ENCODE measurements at regions not wholly inside any gene's neighbourhood (a gene's known extent, or its start where the extent isn't known, plus 50 kb on each side); places are given as distances from the start of the nearest gene placed in this dataset.

- 97% methylated on average over 3 of the region's 3 CpGs for WGBS
- Histone ChIP-seq H3K9me3 (ENCODE audit: control insufficient read depth in 2 of 2, insufficient read depth in 1 of 2, low read length in 1 of 2) (no peaks in the 10 kb centered on the region), H3K36me3 (ENCODE audit: control insufficient read depth in 2 of 2, insufficient read depth in 2 of 2, low read length in 1 of 2) (no peaks in the 10 kb centered on the region), H3K27me3 (ENCODE audit: control insufficient read depth in 2 of 2, insufficient read depth in 1 of 2, low read length in 1 of 2) (no peaks in the 10 kb centered on the region), H3K27ac (ENCODE audit: low read depth in 1 of 2, low read length in 1 of 2) (no peak overlapping the region), H3K4me3 (ENCODE audit: low read length in 2 of 2) (no peak overlapping the region), H3K4me1 (ENCODE audit: control insufficient read depth in 2 of 2, insufficient read depth in 2 of 2, low read length in 2 of 2) (peaks cover 0 to 7% of the 10 kb centered on the region in 2 donors)
- no peak for DNase-seq (ENCODE audit: low read depth in 6 of 9, low spot score in 9 of 9)
Observed at GRCh38 chr3:31251083-31251482, 281.6 kb upstream of the STT3B start.

GRCh38 chr3:31252216-31253185 is 280.2 kb upstream of the STT3B start:
- H3K36me3 ChIP-seq (ENCODE audit: control insufficient read depth in 2 of 2, insufficient read depth in 2 of 2, low read length in 1 of 2) = no peaks in the 10 kb centered on the region
- H3K27me3 ChIP-seq (ENCODE audit: control insufficient read depth in 2 of 2, insufficient read depth in 1 of 2, low read length in 1 of 2) = no peaks in the 10 kb centered on the region
- H3K4me1 ChIP-seq (ENCODE audit: control insufficient read depth in 2 of 2, insufficient read depth in 2 of 2, low read length in 2 of 2) = peaks cover 0 to 7% of the 10 kb centered on the region in 2 donors
- 95% methylated on average over 6 of the region's 6 CpGs for WGBS
- H3K4me3 ChIP-seq (ENCODE audit: low read length in 2 of 2) = no peak overlapping the region
- no peaks in the 10 kb centered on the region for H3K9me3 ChIP-seq (ENCODE audit: control insufficient read depth in 2 of 2, insufficient read depth in 1 of 2, low read length in 1 of 2)
- no peak overlapping the region for H3K27ac ChIP-seq (ENCODE audit: low read depth in 1 of 2, low read length in 1 of 2)
- no peak for DNase-seq (ENCODE audit: low read depth in 6 of 9, low spot score in 9 of 9)

- H3K36me3 ChIP-seq (ENCODE audit: control insufficient read depth in 2 of 2, insufficient read depth in 2 of 2, low read length in 1 of 2) = no peaks in the 10 kb centered on the region
- no peak overlapping the region for H3K27ac ChIP-seq (ENCODE audit: low read depth in 1 of 2, low read length in 1 of 2)
- DNase-seq (ENCODE audit: low read depth in 6 of 9, low spot score in 9 of 9) = no peak
- H3K27me3 ChIP-seq (ENCODE audit: control insufficient read depth in 2 of 2, insufficient read depth in 1 of 2, low read length in 1 of 2) = no peaks in the 10 kb centered on the region
- H3K4me3 ChIP-seq (ENCODE audit: low read length in 2 of 2) = no peak overlapping the region
- 98% methylated on average over 4 of the region's 4 CpGs for WGBS
- peaks cover 0 to 7% of the 10 kb centered on the region in 2 donors for H3K4me1 ChIP-seq (ENCODE audit: control insufficient read depth in 2 of 2, insufficient read depth in 2 of 2, low read length in 2 of 2)
- H3K9me3 ChIP-seq (ENCODE audit: control insufficient read depth in 2 of 2, insufficient read depth in 1 of 2, low read length in 1 of 2) = no peaks in the 10 kb centered on the region
Observed at GRCh38 chr3:31253782-31254181, 278.9 kb upstream of the STT3B start.

- Histone ChIP-seq H3K9me3 (ENCODE audit: control insufficient read depth in 2 of 2, insufficient read depth in 1 of 2, low read length in 1 of 2) (no peaks in the 10 kb centered on the region), H3K4me3 (ENCODE audit: low read length in 2 of 2) (no peak overlapping the region), H3K36me3 (ENCODE audit: control insufficient read depth in 2 of 2, insufficient read depth in 2 of 2, low read length in 1 of 2) (no peaks in the 10 kb centered on the region), H3K4me1 (ENCODE audit: control insufficient read depth in 2 of 2, insufficient read depth in 2 of 2, low read length in 2 of 2) (peaks cover 0 to 7% of the 10 kb centered on the region in 2 donors), H3K27me3 (ENCODE audit: control insufficient read depth in 2 of 2, insufficient read depth in 1 of 2, low read length in 1 of 2) (no peaks in the 10 kb centered on the region), H3K27ac (ENCODE audit: low read depth in 1 of 2, low read length in 1 of 2) (no peak overlapping the region)
- 95% methylated on average over 3 of the region's 3 CpGs for WGBS
- no peak for DNase-seq (ENCODE audit: low read depth in 6 of 9, low spot score in 9 of 9)
Observed at GRCh38 chr3:31254483-31254882, 278.2 kb upstream of the STT3B start.

- Histone ChIP-seq H3K4me3 (ENCODE audit: low read length in 2 of 2) (no peak overlapping the region), H3K36me3 (ENCODE audit: control insufficient read depth in 2 of 2, insufficient read depth in 2 of 2, low read length in 1 of 2) (no peaks in the 10 kb centered on the region), H3K4me1 (ENCODE audit: control insufficient read depth in 2 of 2, insufficient read depth in 2 of 2, low read length in 2 of 2) (peaks cover 0 to 4% of the 10 kb centered on the region in 2 donors), H3K27me3 (ENCODE audit: control insufficient read depth in 2 of 2, insufficient read depth in 1 of 2, low read length in 1 of 2) (no peaks in the 10 kb centered on the region), H3K27ac (ENCODE audit: low read depth in 1 of 2, low read length in 1 of 2) (no peak overlapping the region), H3K9me3 (ENCODE audit: control insufficient read depth in 2 of 2, insufficient read depth in 1 of 2, low read length in 1 of 2) (no peaks in the 10 kb centered on the region)
- no peak for DNase-seq (ENCODE audit: low read depth in 6 of 9, low spot score in 9 of 9)
- WGBS = 93% methylated on average over 2 of the region's 2 CpGs
Observed at GRCh38 chr3:31255007-31255581, 277.6 kb upstream of the STT3B start.

GRCh38 chr3:31262201-31262600 is 270.5 kb upstream of the STT3B start:
- Histone ChIP-seq H3K4me1 (ENCODE audit: control insufficient read depth in 2 of 2, insufficient read depth in 2 of 2, low read length in 2 of 2) (no peaks in the 10 kb centered on the region), H3K9me3 (ENCODE audit: control insufficient read depth in 2 of 2, insufficient read depth in 1 of 2, low read length in 1 of 2) (no peaks in the 10 kb centered on the region), H3K27me3 (ENCODE audit: control insufficient read depth in 2 of 2, insufficient read depth in 1 of 2, low read length in 1 of 2) (no peaks in the 10 kb centered on the region), H3K4me3 (ENCODE audit: low read length in 2 of 2) (no peak overlapping the region), H3K36me3 (ENCODE audit: control insufficient read depth in 2 of 2, insufficient read depth in 2 of 2, low read length in 1 of 2) (no peaks in the 10 kb centered on the region), H3K27ac (ENCODE audit: low read depth in 1 of 2, low read length in 1 of 2) (no peak overlapping the region)
- WGBS = 68% methylated on average over 2 of the region's 2 CpGs
- DNase-seq (ENCODE audit: low read depth in 6 of 9, low spot score in 9 of 9) = no peak

GRCh38 chr3:31263897-31264296 is 268.8 kb upstream of the STT3B start:
- no peaks in the 10 kb centered on the region for H3K9me3 ChIP-seq (ENCODE audit: control insufficient read depth in 2 of 2, insufficient read depth in 1 of 2, low read length in 1 of 2)
- no peaks in the 10 kb centered on the region for H3K36me3 ChIP-seq (ENCODE audit: control insufficient read depth in 2 of 2, insufficient read depth in 2 of 2, low read length in 1 of 2)
- 94% methylated on average over 1 of the region's 1 CpG for WGBS
- H3K4me3 ChIP-seq (ENCODE audit: low read length in 2 of 2) = no peak overlapping the region
- no peak overlapping the region for H3K27ac ChIP-seq (ENCODE audit: low read depth in 1 of 2, low read length in 1 of 2)
- H3K27me3 ChIP-seq (ENCODE audit: control insufficient read depth in 2 of 2, insufficient read depth in 1 of 2, low read length in 1 of 2) = no peaks in the 10 kb centered on the region
- DNase-seq (ENCODE audit: low read depth in 6 of 9, low spot score in 9 of 9) = no peak
- peaks cover 0 to 6% of the 10 kb centered on the region in 2 donors for H3K4me1 ChIP-seq (ENCODE audit: control insufficient read depth in 2 of 2, insufficient read depth in 2 of 2, low read length in 2 of 2)

GRCh38 chr3:31265646-31266428 is 266.9 kb upstream of the STT3B start:
- 96% methylated on average over 5 of the region's 5 CpGs for WGBS
- DNase-seq (ENCODE audit: low read depth in 6 of 9, low spot score in 9 of 9) = no peak
- no peak overlapping the region for H3K27ac ChIP-seq (ENCODE audit: low read depth in 1 of 2, low read length in 1 of 2)
- no peaks in the 10 kb centered on the region for H3K36me3 ChIP-seq (ENCODE audit: control insufficient read depth in 2 of 2, insufficient read depth in 2 of 2, low read length in 1 of 2)
- peaks cover 0 to 8% of the 10 kb centered on the region in 2 donors for H3K4me1 ChIP-seq (ENCODE audit: control insufficient read depth in 2 of 2, insufficient read depth in 2 of 2, low read length in 2 of 2)
- H3K27me3 ChIP-seq (ENCODE audit: control insufficient read depth in 2 of 2, insufficient read depth in 1 of 2, low read length in 1 of 2) = no peaks in the 10 kb centered on the region
- H3K9me3 ChIP-seq (ENCODE audit: control insufficient read depth in 2 of 2, insufficient read depth in 1 of 2, low read length in 1 of 2) = no peaks in the 10 kb centered on the region
- no peak overlapping the region for H3K4me3 ChIP-seq (ENCODE audit: low read length in 2 of 2)

GRCh38 chr3:31268868-31269267 is 263.9 kb upstream of the STT3B start:
- no peak overlapping the region for H3K4me3 ChIP-seq (ENCODE audit: low read length in 2 of 2)
- peak in 2 of 9 donors; percentile 8 to 23 for DNase-seq (ENCODE audit: low read depth in 6 of 9, low spot score in 9 of 9)
- WGBS = 38% methylated on average over 7 of the region's 7 CpGs
- no peak overlapping the region for H3K27ac ChIP-seq (ENCODE audit: low read depth in 1 of 2, low read length in 1 of 2)
- no peaks in the 10 kb centered on the region for H3K9me3 ChIP-seq (ENCODE audit: control insufficient read depth in 2 of 2, insufficient read depth in 1 of 2, low read length in 1 of 2)
- peaks cover 0 to 8% of the 10 kb centered on the region in 2 donors for H3K4me1 ChIP-seq (ENCODE audit: control insufficient read depth in 2 of 2, insufficient read depth in 2 of 2, low read length in 2 of 2)
- no peaks in the 10 kb centered on the region for H3K27me3 ChIP-seq (ENCODE audit: control insufficient read depth in 2 of 2, insufficient read depth in 1 of 2, low read length in 1 of 2)
- H3K36me3 ChIP-seq (ENCODE audit: control insufficient read depth in 2 of 2, insufficient read depth in 2 of 2, low read length in 1 of 2) = no peaks in the 10 kb centered on the region
